ENCODE measurements at regions not wholly inside any gene's neighbourhood (a gene's known extent, or its start where the extent isn't known, plus 50 kb on each side); places are given as distances from the start of the nearest gene placed in this dataset.

DNA sequence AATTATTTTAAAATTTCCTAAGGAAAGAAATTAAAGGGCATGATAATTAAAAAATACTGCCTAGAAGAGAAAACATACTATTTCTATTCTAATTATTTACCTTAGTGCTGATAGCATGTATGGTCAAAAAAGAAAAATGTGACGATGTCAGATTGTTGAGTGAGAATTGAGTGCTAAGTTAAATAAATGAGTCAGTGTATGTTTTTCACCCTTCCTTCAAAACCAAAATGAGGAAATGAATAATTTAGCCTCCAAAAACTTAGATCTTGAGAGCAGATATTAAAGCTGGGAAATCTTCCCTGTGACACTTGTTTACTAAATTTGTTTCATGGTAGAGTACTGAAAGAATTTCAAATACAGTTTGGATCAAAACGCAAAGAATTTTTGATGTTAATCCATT, 58.6 kb upstream of the NYAP2 start:
- no peaks in the 10 kb centered on the region for H3K27me3 ChIP-seq (ENCODE audit: insufficient read depth, low read depth)
- TF ChIP-seq, protein P1, sequence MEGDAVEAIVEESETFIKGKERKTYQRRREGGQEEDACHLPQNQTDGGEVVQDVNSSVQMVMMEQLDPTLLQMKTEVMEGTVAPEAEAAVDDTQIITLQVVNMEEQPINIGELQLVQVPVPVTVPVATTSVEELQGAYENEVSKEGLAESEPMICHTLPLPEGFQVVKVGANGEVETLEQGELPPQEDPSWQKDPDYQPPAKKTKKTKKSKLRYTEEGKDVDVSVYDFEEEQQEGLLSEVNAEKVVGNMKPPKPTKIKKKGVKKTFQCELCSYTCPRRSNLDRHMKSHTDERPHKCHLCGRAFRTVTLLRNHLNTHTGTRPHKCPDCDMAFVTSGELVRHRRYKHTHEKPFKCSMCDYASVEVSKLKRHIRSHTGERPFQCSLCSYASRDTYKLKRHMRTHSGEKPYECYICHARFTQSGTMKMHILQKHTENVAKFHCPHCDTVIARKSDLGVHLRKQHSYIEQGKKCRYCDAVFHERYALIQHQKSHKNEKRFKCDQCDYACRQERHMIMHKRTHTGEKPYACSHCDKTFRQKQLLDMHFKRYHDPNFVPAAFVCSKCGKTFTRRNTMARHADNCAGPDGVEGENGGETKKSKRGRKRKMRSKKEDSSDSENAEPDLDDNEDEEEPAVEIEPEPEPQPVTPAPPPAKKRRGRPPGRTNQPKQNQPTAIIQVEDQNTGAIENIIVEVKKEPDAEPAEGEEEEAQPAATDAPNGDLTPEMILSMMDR (conservative IDR thresholded peaks at IDR 0.05; ENCODE audit: low read depth, low read length) = no peak
- no peak overlapping the region for H2AFZ ChIP-seq (ENCODE audit: low read depth)
- H3K36me3 ChIP-seq (ENCODE audit: insufficient read depth) = no peaks in the 10 kb centered on the region
- no peak overlapping the region for H3K27ac ChIP-seq
- no peaks in the 10 kb centered on the region for H4K20me1 ChIP-seq (ENCODE audit: insufficient read depth)
- H3K79me2 ChIP-seq (ENCODE audit: insufficient read depth, low read depth) = no peaks in the 10 kb centered on the region
- H3K4me1 ChIP-seq (ENCODE audit: low read depth, poor library complexity, severe bottlenecking) = no peaks in the 10 kb centered on the region
- H3K4me3 ChIP-seq (IDR thresholded peaks at IDR 0.05; ENCODE audit: insufficient read depth, low read depth, low read length) = no peak overlapping the region
- H3K9ac ChIP-seq = no peak overlapping the region
- H3K4me2 ChIP-seq = no peak overlapping the region

- Histone ChIP-seq H2AFZ (ENCODE audit: low read depth) (no peak overlapping the region), H3K36me3 (ENCODE audit: insufficient read depth) (no peaks in the 10 kb centered on the region), H3K4me2 (no peak overlapping the region), H4K20me1 (ENCODE audit: insufficient read depth) (no peaks in the 10 kb centered on the region), H3K9ac (no peak overlapping the region), H3K4me3 (IDR thresholded peaks at IDR 0.05; ENCODE audit: insufficient read depth, low read depth, low read length) (no peak overlapping the region), H3K27ac (no peak overlapping the region), H3K79me2 (ENCODE audit: insufficient read depth, low read depth) (no peaks in the 10 kb centered on the region), H3K4me1 (ENCODE audit: low read depth, poor library complexity, severe bottlenecking) (no peaks in the 10 kb centered on the region), H3K27me3 (ENCODE audit: insufficient read depth, low read depth) (no peaks in the 10 kb centered on the region)
- TF ChIP-seq, protein P1 (conservative IDR thresholded peaks at IDR 0.05; ENCODE audit: low read depth, low read length) = no peak
These were observed 62.3 kb upstream of the NYAP2 start for GRCh38 chr2:225337183-225337582.

GRCh38 chr2:225334514-225334913, 65.0 kb upstream of the NYAP2 start:
- no peak overlapping the region for H3K9ac ChIP-seq
- TF ChIP-seq, protein P1 (conservative IDR thresholded peaks at IDR 0.05; ENCODE audit: low read depth, low read length) = no peak
- H2AFZ ChIP-seq (ENCODE audit: low read depth) = no peak overlapping the region
- no peaks in the 10 kb centered on the region for H3K79me2 ChIP-seq (ENCODE audit: insufficient read depth, low read depth)
- H4K20me1 ChIP-seq (ENCODE audit: insufficient read depth) = no peaks in the 10 kb centered on the region
- H3K4me3 ChIP-seq (IDR thresholded peaks at IDR 0.05; ENCODE audit: insufficient read depth, low read depth, low read length) = no peak overlapping the region
- no peaks in the 10 kb centered on the region for H3K4me1 ChIP-seq (ENCODE audit: low read depth, poor library complexity, severe bottlenecking)
- no peaks in the 10 kb centered on the region for H3K36me3 ChIP-seq (ENCODE audit: insufficient read depth)
- no peaks in the 10 kb centered on the region for H3K27me3 ChIP-seq (ENCODE audit: insufficient read depth, low read depth)
- H3K4me2 ChIP-seq = no peak overlapping the region
- no peak overlapping the region for H3K27ac ChIP-seq

GRCh38 chr2:225328192-225328591, 71.3 kb upstream of the NYAP2 start:
- TF ChIP-seq, protein P1 (conservative IDR thresholded peaks at IDR 0.05; ENCODE audit: low read depth, low read length) = no peak
- Histone ChIP-seq H3K27me3 (ENCODE audit: insufficient read depth, low read depth) (no peaks in the 10 kb centered on the region), H3K79me2 (ENCODE audit: insufficient read depth, low read depth) (no peaks in the 10 kb centered on the region), H3K27ac (no peak overlapping the region), H3K36me3 (ENCODE audit: insufficient read depth) (no peaks in the 10 kb centered on the region), H3K4me2 (no peak overlapping the region), H4K20me1 (ENCODE audit: insufficient read depth) (no peaks in the 10 kb centered on the region), H3K9ac (no peak overlapping the region), H3K4me3 (IDR thresholded peaks at IDR 0.05; ENCODE audit: insufficient read depth, low read depth, low read length) (no peak overlapping the region), H2AFZ (ENCODE audit: low read depth) (no peak overlapping the region), H3K4me1 (ENCODE audit: low read depth, poor library complexity, severe bottlenecking) (no peaks in the 10 kb centered on the region)
